Progenitor cell of endocrine pancreas (in vitro differentiated cells): ENCODE measurements at regions not wholly inside any gene's neighbourhood (a gene's known extent, or its start where the extent isn't known, plus 50 kb on each side); places are given as distances from the start of the nearest gene placed in this dataset.

ENCODE experiments used
- DNase-seq: peaks from one replicate; pipeline ENCODE4 v3.0.0; 2021; ENCODE audit warnings: low spot score; ENCODE audit not compliant: unreplicated experiment
- H3K27ac Mint-ChIP-seq: 2 replicates; pipeline ENCODE4 v1.8.0; 2021; ENCODE audit warnings: mild to moderate bottlenecking, moderate library complexity, mixed read lengths
- H3K27me3 Mint-ChIP-seq: 2 replicates; pipeline ENCODE4 v1.8.0; 2021; ENCODE audit warnings: mixed read lengths
- H3K36me3 Mint-ChIP-seq: 2 replicates; pipeline ENCODE4 v1.8.0; 2022; ENCODE audit warnings: mixed read lengths; ENCODE audit not compliant: insufficient read depth
- H3K4me1 Mint-ChIP-seq: 2 replicates; pipeline ENCODE4 v1.8.0; 2021; ENCODE audit warnings: low read depth, mixed read lengths
- H3K4me3 Mint-ChIP-seq: 2 replicates; pipeline ENCODE4 v1.8.0; 2021; ENCODE audit warnings: low read depth, mild to moderate bottlenecking, moderate library complexity, mixed read lengths
- H3K9me3 Mint-ChIP-seq: 2 replicates; pipeline ENCODE4 v1.8.0; 2021; ENCODE audit warnings: low read depth, mixed read lengths
- TF ChIP-seq, protein P1 (sequence below): fragments of 200-600 bp; sonication (generic); IDR thresholded peaks from one replicate; pipeline ENCODE4 v1.5.0; 2021; ENCODE audit warnings: antibody characterized with exemption, mild to moderate bottlenecking; ENCODE audit not compliant: unreplicated experiment

DNA sequence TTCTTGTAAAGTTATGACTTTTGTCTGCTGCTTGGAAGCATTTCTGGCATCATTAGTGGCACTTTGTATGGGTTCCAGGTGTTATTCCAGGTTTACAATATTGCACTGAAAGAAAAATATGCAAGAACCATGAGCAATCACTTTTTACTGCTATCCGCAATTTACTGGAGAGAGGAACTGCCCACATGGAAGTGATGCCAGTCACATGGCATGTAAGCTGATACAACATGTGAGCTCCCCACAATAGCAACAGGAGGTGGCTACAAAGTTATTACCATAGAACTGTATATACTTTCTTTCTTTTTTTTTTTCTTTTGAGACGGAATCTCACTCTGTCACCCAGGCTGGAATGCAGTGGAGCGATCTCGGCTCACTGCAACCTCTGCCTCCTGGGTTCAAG lies 1012.1 kb downstream of the BCL11B start:
- H3K36me3 Mint-ChIP-seq = no peaks in the 10 kb centered on the region
- TF ChIP-seq, protein P1, sequence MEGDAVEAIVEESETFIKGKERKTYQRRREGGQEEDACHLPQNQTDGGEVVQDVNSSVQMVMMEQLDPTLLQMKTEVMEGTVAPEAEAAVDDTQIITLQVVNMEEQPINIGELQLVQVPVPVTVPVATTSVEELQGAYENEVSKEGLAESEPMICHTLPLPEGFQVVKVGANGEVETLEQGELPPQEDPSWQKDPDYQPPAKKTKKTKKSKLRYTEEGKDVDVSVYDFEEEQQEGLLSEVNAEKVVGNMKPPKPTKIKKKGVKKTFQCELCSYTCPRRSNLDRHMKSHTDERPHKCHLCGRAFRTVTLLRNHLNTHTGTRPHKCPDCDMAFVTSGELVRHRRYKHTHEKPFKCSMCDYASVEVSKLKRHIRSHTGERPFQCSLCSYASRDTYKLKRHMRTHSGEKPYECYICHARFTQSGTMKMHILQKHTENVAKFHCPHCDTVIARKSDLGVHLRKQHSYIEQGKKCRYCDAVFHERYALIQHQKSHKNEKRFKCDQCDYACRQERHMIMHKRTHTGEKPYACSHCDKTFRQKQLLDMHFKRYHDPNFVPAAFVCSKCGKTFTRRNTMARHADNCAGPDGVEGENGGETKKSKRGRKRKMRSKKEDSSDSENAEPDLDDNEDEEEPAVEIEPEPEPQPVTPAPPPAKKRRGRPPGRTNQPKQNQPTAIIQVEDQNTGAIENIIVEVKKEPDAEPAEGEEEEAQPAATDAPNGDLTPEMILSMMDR = no peak
- peaks cover 3% of the 10 kb centered on the region for H3K9me3 Mint-ChIP-seq
- peaks cover 31% of the 10 kb centered on the region for H3K27me3 Mint-ChIP-seq
- no peaks in the 10 kb centered on the region for H3K4me1 Mint-ChIP-seq
- no peak overlapping the region for H3K4me3 Mint-ChIP-seq
- DNase-seq = no peak
- H3K27ac Mint-ChIP-seq = no peak overlapping the region

DNA sequence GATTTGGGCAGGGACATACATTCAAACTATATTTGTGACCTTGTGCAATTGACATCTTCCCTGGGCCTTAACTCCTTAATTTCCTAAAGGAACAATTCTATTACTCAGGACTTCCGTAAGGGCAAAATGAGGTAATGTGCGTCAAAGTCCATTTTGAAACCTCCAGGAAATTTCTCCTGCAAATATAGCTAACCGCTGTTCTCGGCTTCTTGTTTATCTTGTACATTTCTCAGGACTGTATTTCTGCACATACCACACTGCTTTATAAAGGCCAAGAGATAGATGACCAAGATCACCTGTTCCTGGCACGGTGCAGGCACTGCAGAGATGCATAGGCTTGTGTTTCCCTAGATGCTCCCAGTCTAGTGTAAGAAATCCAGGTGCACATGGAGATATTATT lies 1009.4 kb downstream of the BCL11B start:
- TF ChIP-seq, protein P1 = no peak
- Mint-ChIP-seq H3K9me3 (peaks cover 7% of the 10 kb centered on the region), H3K27ac (no peak overlapping the region), H3K36me3 (no peaks in the 10 kb centered on the region), H3K27me3 (peaks cover 35% of the 10 kb centered on the region), H3K4me1 (no peaks in the 10 kb centered on the region), H3K4me3 (no peak overlapping the region)
- no peak for DNase-seq

DNA sequence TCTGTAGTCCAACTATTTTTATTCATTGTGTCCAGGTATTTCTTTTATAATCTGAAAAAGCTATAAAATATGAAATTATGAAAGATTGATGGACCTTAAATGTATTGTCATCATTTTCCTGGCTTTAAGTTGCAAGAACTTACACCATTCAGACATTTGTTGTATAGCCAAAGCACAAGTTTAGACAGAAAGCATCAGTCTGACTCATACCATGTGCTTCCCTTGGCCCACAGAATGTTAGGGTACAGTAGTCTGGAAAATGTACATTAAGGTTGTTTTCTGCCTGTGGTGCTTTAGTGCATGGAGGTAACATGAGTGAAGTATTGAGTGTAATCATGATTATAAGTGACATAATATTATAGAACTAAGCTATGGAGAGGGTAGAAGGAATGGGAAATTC lies 1002.5 kb downstream of the BCL11B start:
- Mint-ChIP-seq H3K4me1 (no peaks in the 10 kb centered on the region), H3K4me3 (no peak overlapping the region), H3K27ac (no peak overlapping the region), H3K36me3 (no peaks in the 10 kb centered on the region), H3K27me3 (peaks cover 12% of the 10 kb centered on the region), H3K9me3 (peaks cover 4% of the 10 kb centered on the region)
- DNase-seq = no peak
- TF ChIP-seq, protein P1 = no peak

DNA sequence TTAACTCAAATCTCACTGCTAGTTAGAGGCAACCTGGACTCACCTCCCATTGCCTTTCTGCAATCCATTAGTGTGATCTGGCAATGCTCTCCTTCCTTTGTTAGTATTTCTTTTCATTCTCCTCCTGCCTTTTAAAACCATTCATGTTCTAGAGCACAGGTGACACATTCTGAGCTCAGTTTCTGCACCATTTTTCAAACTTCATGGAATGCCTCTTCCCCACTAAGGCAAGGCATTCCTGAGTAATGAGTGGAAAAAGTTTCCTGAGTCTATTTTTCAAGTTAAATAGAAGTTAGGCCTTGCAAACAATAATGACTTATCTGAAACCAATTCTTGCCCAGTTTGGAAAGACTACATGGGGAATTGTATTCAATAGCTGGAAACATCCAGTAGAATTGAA lies 1001.8 kb downstream of the BCL11B start:
- Mint-ChIP-seq H3K4me3 (no peak overlapping the region), H3K4me1 (no peaks in the 10 kb centered on the region), H3K36me3 (no peaks in the 10 kb centered on the region), H3K27me3 (peaks cover 5% of the 10 kb centered on the region), H3K27ac (no peak overlapping the region), H3K9me3 (peaks cover 4% of the 10 kb centered on the region)
- DNase-seq = no peak
- TF ChIP-seq, protein P1 = no peak

DNA sequence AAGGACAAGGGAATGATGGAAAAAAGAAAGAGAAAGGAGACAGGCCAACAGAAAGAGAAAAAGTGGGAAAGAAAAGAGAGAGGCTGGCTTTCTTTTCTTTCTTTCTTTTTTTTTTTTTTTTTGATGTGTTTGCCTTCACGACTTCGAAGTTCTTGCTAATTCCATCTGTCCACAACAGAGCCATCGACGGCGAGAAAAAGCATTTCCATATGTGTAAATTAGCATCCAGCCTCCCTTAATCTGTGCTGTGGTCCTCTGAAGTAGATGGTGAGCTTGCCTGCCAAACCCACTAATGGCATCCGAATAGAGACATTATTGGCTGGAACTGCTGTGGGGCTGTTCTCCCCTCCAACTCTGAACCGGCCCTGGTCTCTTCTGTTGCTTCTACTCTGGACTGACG lies 997.4 kb downstream of the BCL11B start:
- Mint-ChIP-seq H3K27me3 (peaks cover 12% of the 10 kb centered on the region), H3K36me3 (no peaks in the 10 kb centered on the region), H3K9me3 (no peaks in the 10 kb centered on the region), H3K4me1 (no peaks in the 10 kb centered on the region), H3K27ac (no peak overlapping the region), H3K4me3 (no peak overlapping the region)
- DNase-seq = no peak
- TF ChIP-seq, protein P1 = no peak
